ENCODE measurements at regions not wholly inside any gene's neighbourhood (a gene's known extent, or its start where the extent isn't known, plus 50 kb on each side); places are given as distances from the start of the nearest gene placed in this dataset.

DNA sequence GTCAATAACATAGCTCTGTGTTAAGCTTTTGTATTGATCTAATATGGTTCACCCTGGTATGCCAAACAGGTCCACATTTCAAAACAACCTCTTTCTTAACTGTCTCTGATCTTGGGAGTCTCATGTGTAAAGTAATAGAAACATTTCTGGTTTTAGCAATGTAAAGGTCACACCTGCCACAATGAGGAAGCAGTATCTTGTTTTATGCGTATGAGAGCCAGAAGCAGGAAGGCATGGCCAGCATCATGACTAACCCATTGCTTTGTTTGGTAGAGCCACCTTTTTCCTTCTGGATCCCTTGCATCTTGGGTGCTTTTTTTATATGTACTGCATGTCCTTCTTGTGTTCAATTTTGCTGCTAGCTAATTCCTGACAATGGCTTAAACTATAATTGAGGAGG lies 411.3 kb upstream of the SEMA3C start:
- peaks cover 0 to 4% of the 10 kb centered on the region in 2 experiments for H3K9me3 ChIP-seq (ENCODE audit: control insufficient read depth in 1 of 2, insufficient read depth in 1 of 2, low read length in 2 of 2)
- ChIA-PET CTCF (no interaction called here), POLR2A (no interaction called here)
- Mint-ChIP-seq H3K36me3 (ENCODE audit: low read depth) (no peaks in the 10 kb centered on the region), H3K4me1 (ENCODE audit: low read depth) (no peaks in the 10 kb centered on the region), H3K27ac (no peak overlapping the region), H3K9me3 (peaks cover 5% of the 10 kb centered on the region), H3K27me3 (no peaks in the 10 kb centered on the region), H3K4me3 (no peak overlapping the region)
- TF ChIP-seq, protein P1, sequence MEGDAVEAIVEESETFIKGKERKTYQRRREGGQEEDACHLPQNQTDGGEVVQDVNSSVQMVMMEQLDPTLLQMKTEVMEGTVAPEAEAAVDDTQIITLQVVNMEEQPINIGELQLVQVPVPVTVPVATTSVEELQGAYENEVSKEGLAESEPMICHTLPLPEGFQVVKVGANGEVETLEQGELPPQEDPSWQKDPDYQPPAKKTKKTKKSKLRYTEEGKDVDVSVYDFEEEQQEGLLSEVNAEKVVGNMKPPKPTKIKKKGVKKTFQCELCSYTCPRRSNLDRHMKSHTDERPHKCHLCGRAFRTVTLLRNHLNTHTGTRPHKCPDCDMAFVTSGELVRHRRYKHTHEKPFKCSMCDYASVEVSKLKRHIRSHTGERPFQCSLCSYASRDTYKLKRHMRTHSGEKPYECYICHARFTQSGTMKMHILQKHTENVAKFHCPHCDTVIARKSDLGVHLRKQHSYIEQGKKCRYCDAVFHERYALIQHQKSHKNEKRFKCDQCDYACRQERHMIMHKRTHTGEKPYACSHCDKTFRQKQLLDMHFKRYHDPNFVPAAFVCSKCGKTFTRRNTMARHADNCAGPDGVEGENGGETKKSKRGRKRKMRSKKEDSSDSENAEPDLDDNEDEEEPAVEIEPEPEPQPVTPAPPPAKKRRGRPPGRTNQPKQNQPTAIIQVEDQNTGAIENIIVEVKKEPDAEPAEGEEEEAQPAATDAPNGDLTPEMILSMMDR (IDR thresholded peaks at IDR 0.05) = no peak
- intact Hi-C loops (cut with DNase I, micrococcal nuclease) = no loop called here
- H3K36me3 ChIP-seq (ENCODE audit: insufficient read depth, low read length) = no peaks in the 10 kb centered on the region
- DNase-seq (no peak), ATAC-seq (ENCODE audit: poor library complexity) (no peak)
- H3K4me3 ChIP-seq (ENCODE audit: low read length) = no peak overlapping the region
- no peak overlapping the region for H3K27ac ChIP-seq (ENCODE audit: low read depth in 1 of 2, low read length in 2 of 2)
- no peaks in the 10 kb centered on the region for H3K4me1 ChIP-seq (ENCODE audit: insufficient read depth, low read length)
- H3K27me3 ChIP-seq (ENCODE audit: control insufficient read depth in 1 of 2, insufficient read depth in 2 of 2, low read length in 2 of 2) = no peaks in the 10 kb centered on the region

DNA sequence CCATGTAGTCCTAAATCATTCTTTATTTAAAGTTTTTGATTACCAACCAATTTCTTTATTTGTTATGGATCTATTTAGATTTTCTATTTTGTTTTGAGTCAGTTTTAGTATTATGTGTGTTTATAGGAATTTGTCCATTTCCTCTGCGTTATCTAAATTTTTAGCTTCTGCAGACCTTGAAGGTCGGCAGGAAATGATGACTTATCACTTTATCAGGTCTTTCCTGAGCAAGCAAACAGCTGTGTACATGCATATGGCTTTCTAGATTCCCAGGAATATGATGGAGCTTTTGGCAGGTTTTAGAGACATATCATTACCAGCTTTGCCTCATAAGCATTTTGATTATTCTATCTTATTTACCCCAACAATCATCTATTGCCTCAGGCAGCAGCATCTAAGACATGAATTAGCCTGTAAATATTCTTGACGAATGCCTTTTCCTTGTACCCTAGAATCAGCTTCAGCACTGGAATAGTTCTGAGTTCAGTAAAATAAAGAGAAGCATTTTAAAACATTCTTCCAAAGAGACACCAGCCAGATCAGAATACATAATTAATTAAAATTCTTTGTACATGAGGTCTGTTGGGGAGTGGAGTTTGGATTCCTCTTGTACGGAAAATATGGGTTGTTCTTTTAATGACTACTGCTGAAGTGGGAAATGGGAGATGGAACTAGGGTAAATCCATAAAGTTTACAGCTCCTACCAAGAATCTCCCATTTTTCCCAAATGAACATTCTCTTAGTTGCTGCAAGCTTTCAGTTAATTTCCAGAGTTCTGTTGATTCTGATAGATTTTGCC lies 408.8 kb upstream of the SEMA3C start:
- Histone ChIP-seq H3K27me3 (ENCODE audit: control insufficient read depth in 1 of 2, insufficient read depth in 2 of 2, low read length in 2 of 2) (no peaks in the 10 kb centered on the region), H3K27ac (ENCODE audit: low read depth in 1 of 2, low read length in 2 of 2) (no peak overlapping the region), H3K4me3 (ENCODE audit: low read length) (no peak overlapping the region), H3K9me3 (ENCODE audit: control insufficient read depth in 1 of 2, insufficient read depth in 1 of 2, low read length in 2 of 2) (no peaks in the 10 kb centered on the region), H3K36me3 (ENCODE audit: insufficient read depth, low read length) (no peaks in the 10 kb centered on the region), H3K4me1 (ENCODE audit: insufficient read depth, low read length) (no peaks in the 10 kb centered on the region)
- H3K27ac Mint-ChIP-seq = no peak overlapping the region
- peaks cover 5% of the 10 kb centered on the region for H3K9me3 Mint-ChIP-seq
- intact Hi-C loops (cut with DNase I, micrococcal nuclease) = no loop called here
- no peak for ATAC-seq (ENCODE audit: poor library complexity)
- DNase-seq = no peak
- H3K4me1 Mint-ChIP-seq (ENCODE audit: low read depth) = no peaks in the 10 kb centered on the region
- no peak overlapping the region for H3K4me3 Mint-ChIP-seq
- ChIA-PET CTCF (no interaction called here), POLR2A (no interaction called here)
- TF ChIP-seq, protein P1 (IDR thresholded peaks at IDR 0.05) = no peak
- no peaks in the 10 kb centered on the region for H3K36me3 Mint-ChIP-seq (ENCODE audit: low read depth)
- H3K27me3 Mint-ChIP-seq = no peaks in the 10 kb centered on the region

DNA sequence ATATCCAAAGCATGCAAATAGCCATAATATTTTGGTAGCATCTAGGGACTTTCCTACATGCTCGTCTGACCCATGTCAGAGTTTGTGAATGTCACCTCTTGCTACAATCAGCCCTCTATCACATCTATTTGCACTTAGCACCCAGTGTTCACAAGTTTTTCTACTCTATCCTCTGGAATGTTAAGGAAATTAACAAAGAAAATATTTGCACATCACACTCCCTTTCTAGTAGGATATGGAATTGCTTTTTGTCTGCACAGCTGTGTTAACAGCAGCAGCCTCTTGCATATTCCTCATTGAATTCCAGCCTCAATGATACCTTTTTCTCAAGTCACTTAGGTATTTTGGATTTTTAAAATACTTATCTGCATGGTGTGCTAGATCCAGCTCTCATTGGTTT lies 403.1 kb upstream of the SEMA3C start:
- no peaks in the 10 kb centered on the region for H3K36me3 Mint-ChIP-seq (ENCODE audit: low read depth)
- POLR2A ChIA-PET = no interaction called here

More for the DNA sequence above, 403.1 kb upstream of the SEMA3C start:
- DNase-seq (no peak), ATAC-seq (ENCODE audit: poor library complexity) (no peak)
- peaks cover 4% of the 10 kb centered on the region for H3K9me3 Mint-ChIP-seq
- H3K9me3 ChIP-seq (ENCODE audit: control insufficient read depth in 1 of 2, insufficient read depth in 1 of 2, low read length in 2 of 2) = peaks cover 0 to 5% of the 10 kb centered on the region in 2 experiments
- H3K27me3 ChIP-seq (ENCODE audit: control insufficient read depth in 1 of 2, insufficient read depth in 2 of 2, low read length in 2 of 2) = no peaks in the 10 kb centered on the region
- no peak overlapping the region for H3K27ac ChIP-seq (ENCODE audit: low read depth in 1 of 2, low read length in 2 of 2)
- H3K4me1 ChIP-seq (ENCODE audit: insufficient read depth, low read length) = no peaks in the 10 kb centered on the region
- no peak overlapping the region for H3K27ac Mint-ChIP-seq
- intact Hi-C loops (cut with DNase I, micrococcal nuclease) = no loop called here
- no peaks in the 10 kb centered on the region for H3K4me1 Mint-ChIP-seq (ENCODE audit: low read depth)
- TF ChIP-seq, protein P1 (IDR thresholded peaks at IDR 0.05) = no peak
- CTCF ChIA-PET = no interaction called here
- H3K36me3 ChIP-seq (ENCODE audit: insufficient read depth, low read length) = no peaks in the 10 kb centered on the region
- H3K4me3 Mint-ChIP-seq = no peak overlapping the region
- H3K27me3 Mint-ChIP-seq = no peaks in the 10 kb centered on the region
- no peak overlapping the region for H3K4me3 ChIP-seq (ENCODE audit: low read length)
